NCI-H1048 (cell line): ENCODE measurements at regions not wholly inside any gene's neighbourhood (a gene's known extent, or its start where the extent isn't known, plus 50 kb on each side); places are given as distances from the start of the nearest gene placed in this dataset.
"Not testable (repeated sequence)": the region's sequence is repeated elsewhere in the genome, so short reads cannot be mapped to it uniquely, and the experiment has no call there.

ENCODE experiments used
- DNase-seq: peaks from one replicate; lab custom pipeline; 2025; lab: John Stamatoyannopoulos, UW

DNA sequence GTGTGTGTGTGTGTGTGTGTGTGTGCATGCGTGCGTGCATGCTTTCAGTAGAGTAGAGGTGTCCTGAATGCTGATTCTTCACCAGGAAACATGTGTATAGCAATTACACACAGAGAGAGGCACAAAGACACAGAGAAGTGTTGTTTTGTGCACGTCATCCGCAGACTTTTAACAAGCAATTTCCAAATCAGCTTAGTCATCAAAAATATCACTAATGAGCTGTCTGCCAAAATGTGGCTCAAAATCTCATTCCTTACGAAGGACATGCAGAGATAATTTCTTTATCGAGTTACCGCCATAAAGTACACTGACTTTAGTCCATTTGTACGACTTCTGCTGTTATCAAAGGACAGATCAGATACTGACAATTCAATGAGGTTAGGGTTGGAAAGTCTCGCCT is 274.9 kb upstream of the RARB start:
- DNase-seq, result no peak

DNA sequence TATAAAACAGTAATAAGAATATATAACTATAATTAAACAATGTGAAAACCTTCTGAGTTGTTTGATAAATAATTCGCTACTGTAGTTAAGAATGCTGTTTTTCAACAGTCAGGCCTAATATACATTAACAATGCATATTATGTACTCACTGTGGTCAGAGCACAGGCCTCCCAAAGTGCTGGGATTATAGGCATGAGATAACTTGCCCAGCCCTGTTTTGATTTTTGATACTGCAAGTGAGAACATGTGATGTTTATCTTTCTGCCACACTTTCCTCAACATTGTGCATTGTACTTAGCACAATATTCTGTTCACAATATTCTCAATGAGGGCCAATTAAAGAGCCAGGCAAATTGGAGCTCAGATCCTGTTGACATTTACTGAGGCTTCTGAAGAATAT is 274.5 kb upstream of the RARB start:
- peak; percentile 31 for DNase-seq

DNA sequence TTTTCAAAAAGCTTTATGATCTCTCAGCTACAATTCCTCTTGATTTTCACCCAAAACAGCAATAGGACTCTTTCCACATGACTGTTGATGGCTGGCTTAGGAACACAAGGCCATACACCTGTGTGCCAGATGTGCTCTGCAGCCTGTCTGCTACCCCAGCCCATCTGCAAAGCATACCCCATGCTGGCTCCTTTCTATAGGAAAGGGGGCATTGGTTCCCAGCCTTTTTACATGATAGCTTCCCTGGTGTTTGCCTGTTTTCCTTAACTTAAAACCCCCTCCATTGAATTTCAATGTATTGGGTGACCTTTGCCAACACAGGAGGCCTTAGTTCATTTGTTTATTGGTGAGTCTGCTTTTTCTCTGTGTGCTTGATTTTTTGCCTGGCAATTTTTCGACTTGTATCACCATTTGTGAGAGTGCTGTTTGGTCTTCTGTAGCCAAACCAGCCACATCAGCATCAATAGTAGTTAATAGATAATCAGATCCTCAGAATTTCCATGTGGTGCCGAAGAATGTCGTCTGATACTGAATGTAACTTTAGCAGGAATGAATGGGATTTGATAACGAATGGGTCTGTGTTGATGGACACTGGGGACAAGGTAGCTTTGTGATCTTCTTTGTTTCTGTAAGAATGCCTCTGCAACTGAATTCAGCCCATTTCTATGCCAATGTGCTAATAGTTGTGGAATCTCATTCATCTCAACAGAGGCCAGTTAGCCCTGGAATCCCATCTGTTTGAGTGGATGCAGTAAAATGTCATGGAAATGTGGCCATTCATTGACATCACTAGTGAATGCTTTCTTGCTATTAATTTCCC is 272.2 kb upstream of the RARB start:
- DNase-seq, result no peak

DNA sequence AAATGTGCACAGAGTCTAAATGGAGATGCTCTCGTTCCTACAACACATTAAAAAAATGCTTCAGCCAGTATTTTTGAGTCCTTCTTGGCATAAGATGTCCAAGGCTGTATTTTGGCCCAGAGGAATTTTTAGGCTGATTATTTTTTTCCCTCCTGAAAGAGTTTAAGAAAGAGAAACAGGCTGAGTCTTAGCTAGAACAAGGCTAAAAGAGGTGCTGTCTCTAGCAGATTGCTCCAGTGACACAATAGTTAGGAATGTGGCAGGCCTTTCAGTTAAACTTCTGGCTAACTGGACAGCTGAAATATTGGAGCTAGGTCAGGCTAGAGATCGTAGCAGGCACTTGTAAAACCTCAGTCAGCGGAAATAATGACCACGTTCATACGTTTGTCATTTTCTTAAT is 271.4 kb upstream of the RARB start:
- DNase-seq, result no peak

DNA sequence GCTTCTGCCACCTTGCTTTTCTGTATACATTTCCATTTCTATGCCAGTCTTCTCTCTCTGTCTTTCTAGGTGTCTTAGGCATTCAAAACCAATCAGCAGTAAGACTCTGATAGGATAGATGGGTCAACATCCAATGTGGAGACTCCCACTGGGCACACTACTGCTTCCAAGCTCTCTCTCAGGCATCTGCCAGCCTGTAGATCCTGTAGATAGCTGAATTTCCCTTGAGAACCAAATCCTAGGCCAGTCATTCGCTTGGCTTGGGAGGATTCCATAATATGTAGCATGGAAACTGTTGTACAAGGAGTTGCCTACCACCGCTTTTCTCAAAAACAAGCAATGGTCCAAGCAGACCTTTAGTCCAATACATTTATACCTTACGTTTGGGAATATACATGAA is 262.8 kb upstream of the RARB start:
- no peak for DNase-seq

DNA sequence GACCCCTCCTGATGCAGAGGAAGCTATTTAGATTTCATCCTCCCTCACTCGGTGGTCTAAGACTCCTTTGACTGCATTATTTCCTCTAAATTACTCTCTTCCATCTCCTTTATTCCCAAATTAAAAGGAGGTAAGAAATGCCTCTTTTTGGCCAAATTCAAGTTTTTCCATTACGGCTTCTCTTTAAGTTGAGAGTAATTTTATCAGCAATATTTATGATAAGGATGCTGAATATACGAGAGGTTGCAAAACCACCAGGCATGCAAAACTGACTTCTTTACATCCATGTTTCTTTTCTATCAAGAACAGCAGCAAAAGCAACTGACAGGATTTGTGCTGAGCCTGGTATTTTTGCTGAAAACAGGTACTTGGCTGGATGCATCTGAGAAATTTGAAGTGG is 262.0 kb upstream of the RARB start:
- no peak for DNase-seq

DNA sequence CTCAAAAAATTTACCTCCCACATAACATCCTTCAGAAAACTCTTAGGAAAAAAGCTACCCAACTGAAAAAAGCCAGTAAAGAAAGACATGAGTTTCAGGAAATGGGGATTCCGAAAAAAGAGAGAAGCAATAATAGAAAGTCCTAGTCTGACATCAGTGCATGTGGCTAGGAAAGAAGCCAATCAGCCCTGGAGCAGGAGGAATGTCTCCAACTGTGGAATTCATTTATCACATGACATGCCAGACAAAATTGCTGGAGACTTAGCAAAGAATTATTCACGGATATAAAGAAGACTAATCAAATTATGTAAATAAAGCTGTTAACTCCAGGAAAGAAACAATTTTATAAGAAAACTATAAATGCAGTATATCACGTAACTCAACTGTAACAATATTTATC is 258.9 kb upstream of the RARB start:
- DNase-seq, result no peak

DNA sequence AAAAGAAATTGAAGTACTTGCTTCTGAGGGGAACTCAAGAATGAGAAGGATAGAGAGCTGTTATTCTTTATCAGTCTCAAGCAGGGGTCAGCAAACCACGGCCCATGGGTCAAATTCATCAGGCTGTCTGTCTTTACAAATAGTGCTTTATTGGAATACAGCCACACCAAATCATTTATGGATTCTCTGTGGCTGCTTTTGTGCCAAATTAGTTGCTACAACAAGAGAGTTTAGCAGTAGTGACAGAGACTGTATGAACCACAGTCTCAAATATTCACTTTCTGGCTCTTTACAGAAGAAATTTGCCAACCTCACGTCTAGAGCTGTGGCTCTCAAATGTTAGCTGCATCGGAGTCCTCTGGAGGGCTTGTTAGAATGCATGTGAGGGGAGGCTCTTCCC is 258.0 kb upstream of the RARB start:
- DNase-seq, result no peak

DNA sequence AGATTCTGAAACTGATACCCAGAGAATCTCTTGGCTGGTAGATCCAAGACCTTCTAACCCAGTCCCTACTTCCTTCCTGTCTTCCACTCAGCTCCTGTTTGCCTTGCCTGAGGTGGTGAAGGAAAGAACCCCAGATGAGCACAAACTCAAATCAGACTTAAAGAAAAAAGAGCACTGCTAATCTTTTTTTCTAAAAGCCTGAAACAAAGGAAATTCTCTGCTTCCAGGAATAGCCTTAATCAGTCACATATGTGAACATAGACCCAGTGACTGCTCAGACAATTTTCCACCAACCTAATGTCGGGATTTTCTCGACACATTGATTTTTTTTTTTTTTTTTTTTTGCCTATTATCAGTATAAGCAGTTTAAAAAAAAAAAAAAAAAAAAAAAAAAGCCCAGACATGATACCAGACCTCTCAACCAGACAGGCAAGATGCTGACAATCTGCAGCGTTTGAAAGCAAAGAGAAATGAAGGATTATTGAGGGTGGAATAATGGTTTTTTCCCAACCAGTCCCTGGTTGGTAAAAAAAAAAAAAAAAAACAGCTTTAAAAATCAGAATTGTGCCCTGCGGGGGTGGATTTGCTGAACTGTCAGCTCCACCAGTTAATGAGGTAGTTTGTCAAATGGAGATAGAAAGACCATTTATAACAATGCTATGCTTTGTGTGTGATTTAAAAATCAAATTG is 256.8 kb upstream of the RARB start:
- peak; percentile 30 for DNase-seq

DNA sequence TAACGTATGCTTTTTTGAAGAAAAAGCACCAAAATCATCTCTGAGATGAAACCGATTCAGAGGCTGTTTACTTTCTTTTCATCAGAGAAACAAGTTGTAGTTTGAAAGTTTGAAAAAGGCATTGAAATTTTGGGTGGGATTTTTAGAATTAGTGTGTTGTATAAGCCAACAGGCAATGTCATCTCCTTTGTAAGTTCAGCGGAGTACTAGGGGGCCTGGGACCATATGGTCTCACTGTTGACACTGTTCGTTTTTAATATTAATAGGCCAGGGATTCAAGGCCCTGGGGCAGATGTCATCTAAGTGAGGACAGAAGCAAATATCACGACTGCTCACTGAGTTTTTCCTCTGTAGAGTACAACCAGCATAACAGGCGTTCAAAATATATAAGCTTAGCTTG is 256.2 kb upstream of the RARB start:
- DNase-seq, result no peak

DNA sequence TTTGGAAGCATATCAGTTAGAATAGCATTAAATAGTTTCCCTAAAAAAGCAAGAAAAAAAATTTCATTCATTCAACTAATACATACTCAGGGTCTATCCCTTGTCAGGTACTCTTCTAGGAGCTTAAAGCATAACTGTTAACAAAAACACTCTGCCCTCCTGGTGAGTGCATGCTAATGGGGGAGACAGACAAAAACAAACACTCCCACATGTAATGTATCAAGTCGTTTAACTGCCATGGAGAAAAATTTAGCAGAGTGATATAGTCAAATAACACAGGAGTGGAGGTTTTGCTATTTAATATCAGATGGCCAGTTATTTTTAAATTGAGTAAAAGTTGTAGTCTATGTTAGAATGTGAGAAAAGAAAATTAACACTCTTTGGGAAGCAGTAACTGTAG is 254.5 kb upstream of the RARB start:
- no peak for DNase-seq

DNA sequence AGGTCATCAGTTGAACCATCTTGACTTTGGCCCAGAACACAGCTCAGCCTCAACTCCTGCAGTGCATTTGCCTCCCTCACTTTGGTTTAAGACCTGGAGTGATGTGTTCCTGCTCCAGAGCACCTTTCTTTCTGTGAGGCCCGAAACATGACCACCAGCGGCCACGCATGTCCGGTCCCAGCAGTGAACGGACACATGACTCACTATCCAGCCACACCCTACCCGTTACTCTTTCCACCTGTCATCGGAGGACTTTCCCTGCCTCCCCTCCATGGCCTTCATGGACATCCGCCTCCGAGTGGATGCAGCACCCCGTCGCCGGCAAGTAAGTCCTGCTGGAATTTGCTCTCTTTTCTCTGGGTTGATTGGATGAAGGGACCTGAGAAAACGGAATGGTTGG is 253.8 kb upstream of the RARB start:
- DNase-seq, result no peak

DNA sequence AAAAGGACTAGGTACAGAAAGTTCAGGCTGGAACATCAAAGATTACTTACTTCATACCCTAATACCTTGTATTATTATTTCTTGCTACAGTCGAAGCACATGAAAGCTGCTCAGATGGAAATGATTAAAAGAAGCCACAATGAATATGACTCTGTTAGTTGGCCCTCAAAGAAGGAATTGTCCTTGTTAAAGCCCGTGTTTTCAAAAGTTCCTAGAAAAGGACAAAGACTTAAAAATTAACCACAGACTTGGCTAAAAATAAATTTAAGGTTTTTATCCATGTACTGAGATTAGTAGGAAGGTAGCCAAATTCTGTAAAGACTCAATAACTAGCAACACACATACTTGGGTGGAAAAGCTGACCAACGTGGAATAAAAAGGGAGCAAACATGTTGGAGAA is 251.0 kb upstream of the RARB start:
- DNase-seq, result no peak

DNA sequence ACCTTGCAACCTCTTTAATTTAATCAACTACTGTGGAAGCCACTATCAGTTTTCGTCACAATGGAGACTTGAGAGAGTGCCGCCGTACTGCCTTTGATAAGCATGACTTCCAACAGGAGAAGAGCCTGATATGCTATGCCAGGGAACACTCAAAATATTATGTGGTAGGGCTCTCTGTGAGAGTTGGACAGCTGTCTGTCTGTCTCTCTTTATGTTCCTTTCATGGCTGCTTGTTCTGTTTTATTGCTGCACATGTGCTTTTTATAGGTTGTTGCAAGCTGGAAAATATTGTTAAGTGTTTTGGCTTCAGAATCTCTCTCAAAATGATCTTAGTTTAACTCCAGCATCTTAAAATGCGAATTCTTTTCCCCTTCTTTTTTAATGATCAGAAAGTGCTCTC is 249.4 kb upstream of the RARB start:
- DNase-seq, result no peak

DNA sequence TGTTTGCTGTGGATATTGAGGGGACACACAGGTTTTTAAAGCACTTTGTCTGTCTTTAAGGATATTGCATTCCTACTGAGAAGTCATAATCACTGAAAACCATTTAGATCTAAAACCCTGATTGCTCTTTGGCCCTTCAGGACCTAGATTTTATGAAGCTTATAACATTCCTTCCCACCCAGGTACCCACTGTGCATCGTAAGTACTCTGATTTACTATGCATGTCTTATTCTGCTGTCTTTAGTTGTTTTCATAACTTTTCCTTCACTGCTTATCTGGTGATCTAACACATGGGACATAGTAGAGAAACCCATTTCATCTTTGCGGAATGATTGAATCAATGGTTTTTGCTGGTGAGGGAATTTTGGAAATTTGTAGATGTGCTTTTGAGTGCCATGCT is 247.0 kb upstream of the RARB start:
- no peak for DNase-seq

DNA sequence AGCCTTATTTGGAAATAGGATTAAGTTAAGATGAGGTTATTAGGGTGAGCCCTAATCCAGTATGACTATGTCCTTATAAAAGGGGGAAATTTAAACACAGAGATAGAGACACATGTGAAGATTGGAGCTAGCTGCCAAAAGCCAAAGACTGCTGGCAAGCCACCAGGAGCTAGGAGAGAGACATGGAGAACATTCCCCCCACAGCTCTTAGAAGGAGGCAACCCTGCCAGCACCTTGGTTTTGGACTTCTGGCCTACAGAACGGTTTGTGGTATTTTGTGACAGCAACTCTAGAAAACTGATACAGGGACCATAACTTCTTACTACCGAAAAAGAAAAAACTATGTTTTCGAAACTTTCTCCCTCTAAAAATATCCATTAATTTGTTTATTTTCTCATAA is 245.3 kb upstream of the RARB start:
- DNase-seq, result no peak

DNA sequence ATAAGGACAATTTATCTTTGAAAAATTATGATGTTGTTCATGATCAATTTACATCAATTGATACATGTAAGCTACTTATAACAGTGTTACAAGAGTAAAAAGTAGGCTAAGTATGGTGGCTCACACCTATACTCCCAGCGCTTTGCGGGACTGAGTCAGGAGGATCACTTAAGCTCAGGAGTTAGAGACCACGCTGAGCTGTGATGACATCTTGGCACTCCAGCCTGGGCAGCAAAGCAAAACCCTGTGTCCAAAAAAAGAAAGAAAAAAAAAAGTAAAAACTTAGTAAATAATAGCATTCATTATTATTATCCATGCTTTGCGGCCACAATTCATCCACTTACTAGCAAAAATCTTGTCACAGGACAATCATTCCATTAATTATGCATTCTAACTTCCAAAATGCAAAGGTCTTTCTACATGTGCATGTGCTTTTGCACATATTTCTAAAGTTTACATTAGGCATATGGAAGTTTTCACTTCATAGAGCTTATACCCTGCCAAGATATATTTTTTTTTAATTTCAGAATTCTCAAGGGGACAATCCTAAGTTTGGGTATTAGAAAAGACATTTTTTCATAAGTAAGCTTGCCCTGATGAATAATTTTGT is 243.3 kb upstream of the RARB start:
- DNase-seq, result no peak

DNA sequence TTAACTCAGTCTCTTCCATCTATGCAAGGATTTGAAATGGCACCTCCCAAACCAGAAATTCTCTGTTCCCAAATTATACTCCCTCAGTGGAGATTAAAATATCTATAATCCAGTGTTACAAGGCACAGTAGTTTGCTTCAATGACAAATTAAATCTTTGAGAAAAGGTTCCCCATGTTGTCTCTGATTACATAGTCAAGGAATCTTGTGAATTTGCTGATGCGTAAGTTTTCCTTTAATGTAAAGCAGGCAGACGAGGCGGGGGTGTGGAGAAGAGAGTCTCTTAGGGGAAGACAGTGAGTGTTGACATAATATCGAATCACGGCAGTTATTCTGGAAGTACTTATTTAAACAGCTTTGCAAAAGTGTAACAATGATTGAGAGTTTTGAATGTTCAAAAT is 236.4 kb upstream of the RARB start:
- no peak for DNase-seq

DNA sequence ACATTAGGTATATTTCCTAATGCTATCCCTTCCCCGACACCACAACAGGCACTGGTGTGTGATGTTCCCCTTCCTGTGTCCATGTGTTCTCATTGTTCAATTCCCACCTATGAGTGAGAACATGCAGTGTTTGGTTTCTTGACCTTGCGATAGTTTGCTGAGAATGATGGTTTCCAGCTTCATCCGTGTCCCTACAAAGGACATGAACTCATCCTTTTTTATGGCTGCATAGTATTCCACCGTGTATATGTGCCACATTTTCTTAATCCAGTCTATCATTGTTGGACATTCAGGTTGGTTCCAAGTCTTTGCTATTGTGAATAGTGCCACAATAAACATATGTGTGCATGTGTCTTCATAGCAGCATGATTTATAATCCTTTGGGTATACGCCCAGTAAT is 228.5 kb upstream of the RARB start:
- DNase-seq, result not testable (repeated sequence)

DNA sequence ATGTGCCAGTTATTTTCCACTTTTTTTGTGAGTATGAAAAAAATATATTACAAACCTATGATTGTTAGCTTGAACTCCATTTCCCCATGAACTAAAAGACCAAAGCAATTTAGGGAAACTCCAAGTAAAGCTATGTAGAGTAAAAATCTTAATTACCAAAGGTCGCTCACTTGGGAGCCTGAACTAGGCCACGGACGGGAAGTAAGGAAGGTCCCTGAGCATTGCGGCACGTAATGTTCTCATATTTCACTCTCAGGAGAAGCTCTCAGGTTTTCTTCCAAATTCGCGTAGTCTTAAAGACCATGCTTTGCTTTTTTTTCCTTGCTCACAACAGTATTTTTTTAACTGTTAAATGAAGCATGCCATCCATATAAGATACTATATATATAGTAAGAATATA is 215.3 kb upstream of the RARB start:
- DNase-seq, result no peak

DNA sequence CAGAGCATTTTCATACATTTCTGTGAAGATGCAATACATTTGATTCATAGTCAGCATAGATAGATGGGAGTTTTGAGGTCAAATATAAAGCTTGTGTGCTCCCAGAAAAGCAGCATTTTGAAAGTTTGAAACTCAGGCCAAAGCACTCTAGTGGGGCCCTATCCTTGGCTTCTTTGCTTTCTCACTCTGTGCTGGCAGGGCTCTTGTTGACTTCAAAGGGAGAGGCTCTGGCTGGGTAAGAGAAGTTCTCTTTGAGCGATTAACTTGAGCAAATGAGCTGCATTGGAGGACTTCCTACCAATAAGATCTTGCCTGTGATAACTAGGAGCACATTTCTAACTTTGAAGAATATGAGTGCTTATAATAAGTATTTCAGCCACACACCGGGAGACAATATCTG is 214.0 kb upstream of the RARB start:
- no peak for DNase-seq

DNA sequence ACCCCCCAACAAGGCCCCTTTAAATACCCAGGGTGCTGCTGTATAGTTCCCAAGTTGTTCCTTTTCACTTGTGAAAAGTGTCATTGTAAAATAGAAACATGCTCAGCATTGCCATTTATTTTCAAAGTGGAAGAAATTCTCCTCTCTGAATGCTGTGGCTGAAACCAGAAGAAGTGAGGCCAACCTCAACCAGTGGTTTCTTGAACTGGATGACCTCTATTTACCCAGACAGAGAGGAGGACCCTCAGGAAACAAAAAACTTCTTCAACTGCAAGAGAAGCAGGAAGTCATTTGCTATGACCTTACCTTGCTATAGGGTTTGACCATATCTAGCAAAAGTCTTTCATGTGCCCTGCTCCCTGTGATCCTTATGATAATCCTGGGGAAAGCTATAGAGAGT is 209.7 kb upstream of the RARB start:
- DNase-seq, result no peak

DNA sequence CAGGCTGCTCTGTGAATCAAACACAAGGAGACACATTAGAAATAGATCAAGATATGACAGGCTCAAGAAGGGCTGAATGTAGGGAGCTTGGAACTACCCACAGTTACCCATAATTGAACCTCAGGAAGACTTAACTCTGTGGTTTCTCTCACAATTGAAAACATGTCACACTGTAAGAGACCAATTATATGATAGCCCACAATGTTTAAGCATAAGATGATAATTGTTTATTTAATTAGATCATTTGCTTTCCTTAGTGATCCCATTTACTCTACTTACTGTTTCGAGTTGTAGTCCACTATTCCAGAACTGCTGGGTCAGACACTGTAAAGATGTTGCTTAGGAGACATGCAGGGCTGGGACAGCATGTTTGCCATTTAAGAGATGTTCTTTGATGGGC is 201.3 kb upstream of the RARB start:
- no peak for DNase-seq

DNA sequence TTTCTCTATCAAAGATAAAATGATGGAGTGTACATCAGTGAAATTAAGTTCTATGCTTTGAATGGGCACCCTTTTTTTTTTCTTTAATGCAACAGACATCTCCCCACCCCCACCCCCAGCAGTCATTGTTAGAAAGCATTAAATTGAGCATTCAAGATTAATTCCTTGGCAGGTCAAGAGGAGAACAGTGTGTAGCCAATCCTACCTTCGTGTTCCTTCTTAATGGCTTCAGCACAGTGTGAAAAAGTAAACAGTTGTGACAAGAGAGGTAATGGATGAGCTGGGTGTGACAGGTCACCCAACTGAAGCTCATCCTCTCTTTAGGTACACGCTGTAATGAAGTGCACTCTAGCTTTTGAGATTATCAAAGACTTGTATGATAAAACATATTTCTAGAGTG is 198.5 kb upstream of the RARB start:
- DNase-seq, result no peak
